Epithelial cell of proximal tubule (primary cell): ENCODE measurements at regions not wholly inside any gene's neighbourhood (a gene's known extent, or its start where the extent isn't known, plus 50 kb on each side); places are given as distances from the start of the nearest gene placed in this dataset.

Source experiments
- DNase-seq: peaks from one replicate; pipeline ENCODE4 v3.0.0-alpha.2; 2011; ENCODE audit warnings: low read depth
- H3K4me3 ChIP-seq: 2 replicates; pipeline ENCODE4 v1.5.1; 2011; ENCODE audit warnings: low read depth, mild to moderate bottlenecking, low read length
- CTCF ChIP-seq: conservative IDR thresholded peaks from 2 replicates; pipeline ENCODE4 v1.5.1; 2012; ENCODE audit warnings: low read depth, mild to moderate bottlenecking, low read length

- TF ChIP-seq CTCF = no peak
- H3K4me3 ChIP-seq = no peak overlapping the region
- no peak for DNase-seq
These were observed 506.9 kb downstream of the BCL11A start for GRCh38 chr2:60046529-60046928.

- DNase-seq = no peak
- no peak overlapping the region for H3K4me3 ChIP-seq
- no peak for TF ChIP-seq CTCF
These were observed 508.0 kb downstream of the BCL11A start for GRCh38 chr2:60045456-60045855.

GRCh38 chr2:60044484-60044883 is 509.0 kb downstream of the BCL11A start:
- no peak for DNase-seq
- no peak overlapping the region for H3K4me3 ChIP-seq
- no peak for TF ChIP-seq CTCF

- TF ChIP-seq CTCF = no peak
- DNase-seq = no peak
- H3K4me3 ChIP-seq = no peak overlapping the region
These were observed 511.4 kb downstream of the BCL11A start for GRCh38 chr2:60042023-60042422.

- no peak for DNase-seq
- no peak overlapping the region for H3K4me3 ChIP-seq
- no peak for TF ChIP-seq CTCF
These were observed 520.1 kb downstream of the BCL11A start for GRCh38 chr2:60033325-60033724.

- H3K4me3 ChIP-seq = no peak overlapping the region
- no peak for TF ChIP-seq CTCF
- DNase-seq = no peak
These were observed 523.9 kb downstream of the BCL11A start for GRCh38 chr2:60029566-60029883.

- no peak for TF ChIP-seq CTCF
- DNase-seq = no peak
- no peak overlapping the region for H3K4me3 ChIP-seq
These were observed 524.4 kb downstream of the BCL11A start for GRCh38 chr2:60028849-60029565.
